GM03348 (cell line): ENCODE measurements at regions not wholly inside any gene's neighbourhood (a gene's known extent, or its start where the extent isn't known, plus 50 kb on each side); places are given as distances from the start of the nearest gene placed in this dataset.
"Not testable (repeated sequence)": the region's sequence is repeated elsewhere in the genome, so short reads cannot be mapped to it uniquely, and the experiment has no call there.

Source experiments
- DNase-seq: peaks from one replicate; pipeline ENCODE4 v3.0.0; 2012; ENCODE audit warnings: low spot score

- no peak for DNase-seq
Observed at GRCh38 chr13:88235441-88235840, 564.3 kb downstream of the SLITRK5 start.

GRCh38 chr13:88246239-88246638 lies 575.1 kb downstream of the SLITRK5 start:
- no peak for DNase-seq

GRCh38 chr13:88248393-88248792 lies 577.2 kb downstream of the SLITRK5 start:
- no peak for DNase-seq

- DNase-seq: no peak
Observed at GRCh38 chr13:88257706-88258105, 586.5 kb downstream of the SLITRK5 start.

GRCh38 chr13:88263808-88264207 lies 592.6 kb downstream of the SLITRK5 start:
- DNase-seq: no peak

- no peak for DNase-seq
Observed at GRCh38 chr13:88281841-88282240, 610.7 kb downstream of the SLITRK5 start.

GRCh38 chr13:88285329-88285728 lies 614.2 kb downstream of the SLITRK5 start:
- no peak for DNase-seq

GRCh38 chr13:88288326-88288725 lies 617.2 kb downstream of the SLITRK5 start:
- no peak for DNase-seq

GRCh38 chr13:88291731-88292130 lies 620.6 kb downstream of the SLITRK5 start:
- DNase-seq: not testable (repeated sequence)

- no peak for DNase-seq
Observed at GRCh38 chr13:88294368-88294767, 623.2 kb downstream of the SLITRK5 start.

- no peak for DNase-seq
Observed at GRCh38 chr13:88303157-88303556, 632.0 kb downstream of the SLITRK5 start.

- no peak for DNase-seq
Observed at GRCh38 chr13:88303605-88304004, 632.4 kb downstream of the SLITRK5 start.

- no peak for DNase-seq
Observed at GRCh38 chr13:88314496-88314895, 643.3 kb downstream of the SLITRK5 start.

- no peak for DNase-seq
Observed at GRCh38 chr13:88329066-88329465, 657.9 kb downstream of the SLITRK5 start.

GRCh38 chr13:88339271-88339741 lies 668.1 kb downstream of the SLITRK5 start:
- DNase-seq: no peak

- DNase-seq: no peak
Observed at GRCh38 chr13:88345171-88345847, 674.1 kb downstream of the SLITRK5 start.

- DNase-seq: no peak
Observed at GRCh38 chr13:88360761-88361160, 689.6 kb downstream of the SLITRK5 start.

GRCh38 chr13:88369866-88370265 lies 698.7 kb downstream of the SLITRK5 start:
- DNase-seq: no peak

GRCh38 chr13:88376760-88377388 lies 705.7 kb downstream of the SLITRK5 start:
- DNase-seq: no peak

- DNase-seq: no peak
Observed at GRCh38 chr13:88377852-88378251, 706.7 kb downstream of the SLITRK5 start.

- no peak for DNase-seq
Observed at GRCh38 chr13:88384542-88384941, 713.4 kb downstream of the SLITRK5 start.

- DNase-seq: no peak
Observed at GRCh38 chr13:88395804-88396203, 724.6 kb downstream of the SLITRK5 start.

- no peak for DNase-seq
Observed at GRCh38 chr13:88411696-88412095, 740.5 kb downstream of the SLITRK5 start.

GRCh38 chr13:88417801-88418200 lies 746.6 kb downstream of the SLITRK5 start:
- no peak for DNase-seq
